Dermis blood vessel endothelial cell (primary cell): ENCODE measurements at regions not wholly inside any gene's neighbourhood (a gene's known extent, or its start where the extent isn't known, plus 50 kb on each side); places are given as distances from the start of the nearest gene placed in this dataset.
"Not testable (repeated sequence)": the region's sequence is repeated elsewhere in the genome, so short reads cannot be mapped to it uniquely, and the experiment has no call there.

Experiments used
- DNase-seq: peaks from one replicate; pipeline ENCODE4 v3.0.0; 2010

DNA sequence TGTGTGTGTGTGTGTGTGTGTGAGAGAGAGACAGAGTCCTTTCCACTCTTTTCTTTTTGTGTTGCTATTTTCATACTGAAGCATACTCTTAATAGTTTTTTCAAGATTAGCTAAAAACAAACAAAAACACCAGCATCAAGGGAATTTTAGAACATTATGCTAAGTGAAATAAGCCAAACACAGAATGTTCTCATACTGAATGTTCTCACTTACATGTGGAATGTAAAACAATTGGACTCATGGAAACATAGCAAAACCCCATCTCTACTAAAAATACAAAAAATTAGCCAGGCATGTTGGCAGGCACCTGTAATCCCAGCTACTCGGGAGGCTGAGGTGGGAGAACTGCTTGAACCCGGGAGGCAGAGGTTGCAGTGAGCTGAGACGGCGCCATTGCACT lies 193.4 kb downstream of the XPNPEP1 start:
- DNase-seq, result not testable (repeated sequence)

DNA sequence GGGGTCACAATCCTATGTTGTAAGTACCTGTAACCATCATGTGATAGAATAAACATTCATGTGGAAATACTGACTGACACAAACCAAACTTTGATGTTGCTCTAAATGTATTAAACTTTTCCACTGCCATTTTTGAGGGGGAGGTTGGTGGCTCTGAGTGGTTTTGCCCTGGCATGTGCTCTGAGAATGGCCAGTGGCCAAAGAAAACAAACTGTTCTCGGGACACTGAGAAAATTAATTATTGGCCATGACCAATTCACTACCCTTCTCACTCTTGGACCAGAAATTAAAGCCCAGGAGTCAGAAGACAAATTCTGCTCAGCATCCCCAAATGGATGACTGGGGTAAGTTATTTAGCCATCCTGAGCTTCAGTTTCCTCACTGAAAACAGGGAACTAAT lies 195.9 kb downstream of the XPNPEP1 start:
- no peak for DNase-seq

DNA sequence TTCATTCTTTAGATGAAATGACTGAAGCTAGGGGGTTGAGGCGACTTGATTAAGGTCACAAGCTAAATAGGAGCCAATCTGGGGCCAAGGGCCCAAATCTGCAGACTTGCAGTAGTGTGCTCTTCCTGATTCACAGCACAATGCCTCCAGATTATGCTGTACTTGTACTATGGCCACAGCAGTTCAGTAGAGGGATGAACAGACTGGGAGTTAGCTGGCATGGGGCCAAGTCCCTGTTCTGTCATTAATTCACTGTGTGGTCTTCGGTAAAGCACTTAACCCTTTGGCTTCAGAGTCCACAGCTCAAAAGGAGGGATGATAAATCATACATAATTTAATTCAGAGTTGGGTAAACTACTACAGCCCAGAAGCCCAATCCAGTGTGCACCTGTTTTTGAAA lies 196.8 kb downstream of the XPNPEP1 start:
- no peak for DNase-seq

DNA sequence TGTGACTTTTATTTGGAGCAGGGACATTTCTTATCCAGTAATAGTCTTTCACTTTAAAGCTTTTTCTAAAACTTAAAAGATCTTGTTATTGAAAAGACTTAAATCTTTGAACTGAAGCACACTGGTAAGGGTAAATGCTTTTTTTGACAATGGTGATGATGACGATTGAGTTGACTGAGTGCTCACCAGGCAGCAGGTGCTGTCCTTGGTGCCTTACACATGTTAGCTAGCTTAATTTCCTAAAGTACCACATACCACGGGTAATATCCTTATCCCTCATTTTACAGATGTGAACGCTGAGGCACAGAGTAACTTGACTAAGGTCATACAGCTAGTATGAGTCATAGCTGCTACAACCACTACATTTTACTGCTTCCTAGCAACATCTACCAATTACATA lies 200.0 kb downstream of the XPNPEP1 start:
- no peak for DNase-seq

DNA sequence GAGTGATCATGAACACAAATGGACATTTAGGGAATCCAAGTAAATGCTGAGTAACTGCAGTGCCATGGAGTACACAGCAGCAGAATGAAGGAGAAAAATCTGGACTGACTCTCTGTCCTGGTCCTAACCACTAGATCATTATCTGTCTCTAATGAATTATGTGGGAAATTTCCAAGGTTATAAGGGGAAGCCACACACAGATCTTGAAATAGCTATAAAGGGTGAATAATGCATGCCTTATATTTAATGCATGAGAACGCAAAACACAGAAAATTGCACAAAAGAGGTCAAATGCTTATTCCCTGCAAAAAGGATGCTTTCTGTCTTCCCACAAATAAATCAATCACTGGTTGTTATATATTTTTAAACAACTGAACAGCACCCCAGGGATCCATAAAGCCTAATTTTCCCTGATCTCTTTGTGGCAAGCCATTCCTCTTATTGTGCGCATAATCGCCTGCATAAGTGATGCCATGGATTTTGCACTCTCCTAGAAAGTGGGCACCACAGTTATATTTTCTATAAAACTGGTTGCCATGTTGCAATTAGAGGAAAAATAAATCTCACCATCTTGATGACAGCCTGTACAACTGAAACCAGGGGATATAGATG lies 201.8 kb downstream of the XPNPEP1 start:
- no peak for DNase-seq

DNA sequence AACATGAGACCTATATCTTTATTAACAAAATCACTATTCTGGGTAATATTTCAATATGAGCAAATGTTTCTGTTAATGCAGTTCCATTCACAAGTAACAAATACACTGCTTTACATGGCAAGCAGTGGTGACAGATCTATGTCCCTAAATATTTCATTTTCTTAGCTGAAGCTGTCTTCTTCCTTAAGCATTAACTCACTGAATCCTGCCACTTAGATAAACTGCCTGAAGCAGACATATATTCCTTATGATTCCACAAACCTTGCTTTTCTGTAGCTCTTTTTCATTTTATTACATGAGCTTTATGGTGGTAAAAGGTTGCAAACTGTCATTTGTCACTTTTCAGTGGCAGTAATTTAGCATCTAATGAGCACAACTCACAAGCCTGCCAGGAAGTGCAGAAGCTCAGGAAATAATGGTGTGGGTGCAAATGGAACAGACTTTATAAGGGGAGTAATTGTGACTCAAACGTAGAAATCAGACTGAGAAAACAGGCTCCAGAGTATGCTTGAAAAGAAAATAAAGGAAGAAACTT lies 217.2 kb downstream of the XPNPEP1 start:
- DNase-seq, result no peak

DNA sequence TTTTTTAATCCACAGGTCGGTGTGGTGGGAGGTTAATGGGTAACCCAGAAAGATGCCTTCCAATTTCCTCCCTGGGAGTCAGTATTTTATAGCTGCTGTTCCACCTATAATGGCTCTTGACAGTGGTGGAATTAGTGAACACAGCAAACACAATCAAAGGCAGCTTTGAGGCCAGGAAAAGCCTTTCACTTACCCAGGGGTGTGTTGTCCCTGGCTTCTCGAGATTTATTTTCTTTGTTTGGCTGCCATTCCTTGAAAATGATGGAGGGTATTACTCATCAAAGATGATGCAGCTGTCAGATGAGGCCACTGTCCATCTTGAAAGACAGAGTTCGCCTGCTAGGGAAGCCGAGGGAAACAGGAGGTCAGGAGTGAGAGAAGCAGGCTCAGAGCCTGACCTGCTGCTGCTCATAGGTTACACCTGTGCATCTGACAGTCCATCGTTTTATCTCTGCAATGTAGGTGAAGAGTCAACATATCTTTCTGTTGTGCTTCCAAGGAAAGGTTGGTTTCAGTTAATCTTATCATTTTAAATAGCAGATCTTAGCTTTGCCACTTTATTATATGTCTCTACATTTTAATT lies 221.6 kb downstream of the XPNPEP1 start:
- no peak for DNase-seq

DNA sequence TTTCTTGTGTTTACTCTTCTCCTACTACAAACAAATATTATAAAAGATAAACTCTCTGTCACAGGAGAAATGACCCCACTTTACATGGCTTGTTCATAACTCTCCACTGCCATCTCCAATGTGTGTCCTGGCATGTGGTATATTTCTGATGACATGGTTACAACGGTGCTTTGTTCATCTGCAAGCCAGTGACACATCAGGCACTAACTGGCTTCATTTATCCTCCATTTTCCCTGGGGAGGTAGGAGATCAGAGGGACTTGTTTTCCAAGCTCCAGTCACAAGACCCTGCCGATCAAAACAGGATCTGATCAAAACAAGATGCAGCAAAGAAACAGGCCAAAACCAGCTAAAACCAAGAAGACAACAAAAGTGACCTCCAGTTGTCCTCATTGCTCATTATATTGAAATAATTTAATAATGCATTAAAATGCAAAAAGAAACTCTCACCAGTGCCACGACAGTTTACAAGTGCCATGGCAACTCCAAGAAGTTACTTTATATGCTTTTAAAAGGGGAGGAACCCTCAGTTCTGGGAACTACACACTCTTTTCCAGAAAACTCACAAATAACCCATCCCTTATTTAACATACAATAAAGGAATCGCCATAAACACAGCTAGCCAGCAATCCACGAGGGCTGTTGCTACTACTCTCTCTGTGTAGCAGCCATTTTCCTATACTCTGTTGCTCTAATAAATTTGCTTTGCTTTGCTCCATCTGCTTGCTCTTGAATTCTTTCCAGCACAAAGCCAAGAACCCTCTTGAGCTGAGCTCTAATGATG lies 224.2 kb downstream of the XPNPEP1 start:
- no peak for DNase-seq

DNA sequence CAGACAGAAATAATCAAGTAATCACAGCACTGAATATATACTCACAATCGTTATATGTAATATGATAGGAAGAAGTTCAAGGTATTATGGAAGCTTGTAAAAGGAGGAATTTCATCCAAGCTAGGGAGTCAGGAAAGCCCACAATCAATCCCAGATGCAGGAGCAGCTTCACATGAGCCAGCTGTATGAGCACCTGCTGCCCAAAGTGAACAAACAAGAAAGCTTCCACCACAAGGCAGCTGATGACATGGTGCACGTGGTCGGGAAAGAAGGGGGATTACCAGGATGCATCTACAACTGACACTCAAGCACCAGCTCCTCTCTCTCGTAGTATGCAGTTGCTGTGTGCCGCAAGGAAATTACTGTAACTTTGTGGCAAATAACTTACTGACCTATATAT lies 225.2 kb downstream of the XPNPEP1 start:
- DNase-seq, result no peak

DNA sequence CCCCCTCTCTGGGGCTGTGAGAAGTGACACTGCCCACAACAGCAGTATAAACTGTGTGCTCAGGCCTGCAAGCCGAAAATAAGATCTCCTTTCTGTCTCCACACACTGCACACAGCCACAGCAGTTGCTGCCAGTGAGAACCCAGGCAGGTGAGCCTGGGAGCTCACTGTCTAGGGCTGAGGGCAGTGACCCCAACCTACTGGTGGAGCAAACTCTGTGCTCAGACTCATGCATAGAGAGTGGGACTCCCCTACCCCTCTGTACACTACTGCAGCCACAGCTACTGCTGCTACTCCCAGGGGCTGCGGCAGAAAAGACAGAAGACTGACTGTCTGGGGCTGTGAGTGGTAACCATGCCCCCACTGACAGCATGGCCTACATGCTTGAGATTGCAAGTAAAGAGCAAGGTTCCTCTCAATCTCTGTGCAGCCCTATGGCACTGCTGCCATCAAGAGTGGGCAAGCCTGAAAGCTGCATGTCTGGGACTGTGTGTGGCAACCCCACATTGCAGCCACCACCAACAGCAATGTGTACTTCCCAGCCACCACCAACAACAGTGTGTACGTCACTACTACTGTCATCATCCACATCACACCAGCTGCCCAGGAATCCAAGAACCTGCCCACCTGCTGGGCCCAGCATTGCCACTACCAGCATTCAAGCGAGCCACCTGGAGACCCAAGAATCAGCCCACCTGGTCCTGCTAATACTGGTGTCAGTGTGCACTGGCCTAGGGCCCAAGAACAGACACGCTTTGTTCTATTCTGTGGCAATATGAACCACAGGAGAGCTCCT lies 226.1 kb downstream of the XPNPEP1 start:
- no peak for DNase-seq

DNA sequence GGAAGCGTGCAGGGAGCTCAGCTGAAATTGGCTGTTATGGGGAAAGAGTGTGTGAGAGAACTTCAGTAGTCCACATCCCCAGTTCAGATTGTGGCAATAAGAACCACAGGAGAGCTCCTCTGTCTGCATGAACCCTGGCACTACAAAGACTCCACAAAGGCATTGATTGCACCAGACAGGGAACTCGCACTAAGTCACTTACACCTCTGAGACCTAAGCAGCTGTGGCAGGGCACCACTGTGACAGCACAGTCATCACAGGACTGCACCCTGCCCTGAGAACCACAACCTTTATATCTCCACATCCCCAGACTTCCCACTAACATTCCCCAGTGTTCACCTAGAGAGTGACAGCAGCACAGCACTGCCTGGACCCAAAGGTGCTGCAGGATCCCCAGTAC lies 226.8 kb downstream of the XPNPEP1 start:
- no peak for DNase-seq

DNA sequence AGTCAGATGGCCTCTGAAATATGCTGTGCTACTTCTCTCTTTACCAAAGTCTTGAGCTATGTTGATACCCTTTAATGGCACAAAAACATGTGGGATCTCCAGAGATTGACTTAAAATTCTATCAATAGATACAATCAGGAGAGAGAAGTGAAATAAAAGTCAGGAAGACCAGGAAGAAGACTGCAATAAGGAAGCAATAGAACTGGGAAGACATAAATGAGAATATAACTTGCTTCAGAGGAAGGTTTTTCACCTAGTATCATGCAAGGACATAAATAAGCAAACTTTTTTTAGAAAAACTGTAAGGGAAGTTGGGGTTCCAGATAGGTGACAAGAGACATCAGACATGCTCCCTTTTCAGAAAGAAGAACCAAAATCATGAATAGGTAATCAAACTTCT lies 227.3 kb downstream of the XPNPEP1 start:
- no peak for DNase-seq

DNA sequence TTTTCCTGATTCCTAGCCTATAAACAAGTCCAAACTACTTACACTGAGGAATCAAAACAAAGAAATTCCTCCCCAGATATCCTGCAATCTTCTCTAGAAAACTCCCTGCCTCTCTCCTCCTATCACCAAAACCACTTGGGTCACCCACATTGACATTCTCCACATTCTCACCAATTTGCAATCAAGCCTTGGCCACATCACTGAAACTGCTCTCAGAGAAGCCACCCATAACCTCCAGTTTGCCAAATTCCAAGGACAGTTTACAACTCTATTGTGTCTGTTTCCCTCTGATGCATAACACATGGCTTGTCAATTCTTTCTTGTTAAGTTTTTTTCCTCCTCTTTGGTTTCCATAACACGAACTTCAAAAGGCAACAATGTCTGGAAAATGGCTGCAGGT lies 233.5 kb downstream of the XPNPEP1 start:
- DNase-seq, result no peak

DNA sequence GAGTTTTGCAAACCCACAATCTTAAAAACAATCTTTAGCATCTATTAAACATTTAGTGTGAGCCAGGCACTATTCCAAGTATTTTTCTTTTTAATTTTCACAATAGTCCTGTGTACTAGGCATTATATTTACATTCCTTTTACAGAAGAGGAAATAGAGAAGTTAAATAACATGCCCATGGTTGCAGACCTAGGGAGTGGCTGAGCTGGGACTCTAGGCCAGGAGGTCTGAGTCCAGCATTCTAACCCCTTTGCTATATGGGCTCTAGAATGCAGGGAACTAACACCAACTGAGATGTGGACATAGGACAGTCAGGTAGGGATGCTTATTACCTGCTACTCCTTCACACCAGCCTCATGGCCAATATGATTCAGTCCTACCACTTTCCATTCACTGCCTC lies 243.8 kb downstream of the XPNPEP1 start:
- DNase-seq, result no peak

DNA sequence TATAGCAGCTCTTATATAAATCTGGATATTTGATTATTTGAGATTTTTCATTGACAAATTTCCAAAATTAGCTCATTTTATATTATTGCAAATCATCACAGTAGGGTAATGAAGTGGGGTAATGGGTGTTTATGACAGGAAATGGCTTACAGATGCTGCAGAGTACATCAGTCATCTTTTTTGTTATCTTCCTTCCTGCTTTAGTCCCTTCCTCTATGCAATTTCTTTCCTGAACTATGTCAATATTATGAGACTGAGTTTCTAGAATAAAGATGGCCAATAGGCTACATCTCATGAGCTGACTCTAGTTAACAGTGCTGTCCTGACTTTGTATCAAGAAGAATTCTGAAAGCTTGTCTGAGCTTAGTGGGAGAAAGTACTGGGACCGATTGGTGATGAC lies 244.5 kb downstream of the XPNPEP1 start:
- no peak for DNase-seq

DNA sequence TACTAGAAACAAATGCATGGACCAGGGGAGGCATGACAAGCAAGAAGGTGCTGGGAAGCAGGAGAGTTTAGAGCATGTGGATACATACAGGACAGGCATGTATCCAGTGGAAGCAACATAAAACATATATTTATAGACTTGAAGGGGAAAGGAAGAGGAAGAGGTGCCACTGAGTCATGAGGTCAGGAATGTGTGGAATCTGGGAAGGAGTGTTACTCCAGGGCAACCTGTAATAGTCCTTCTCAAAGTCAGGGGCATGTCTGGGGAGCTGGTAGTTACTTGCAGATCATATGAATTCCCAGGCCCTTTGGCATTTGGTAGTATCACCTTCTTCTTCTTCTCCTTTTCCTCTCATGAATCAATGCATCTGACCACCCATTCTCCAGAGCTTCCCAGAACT lies 246.6 kb downstream of the XPNPEP1 start:
- peak; percentile 15 for DNase-seq

DNA sequence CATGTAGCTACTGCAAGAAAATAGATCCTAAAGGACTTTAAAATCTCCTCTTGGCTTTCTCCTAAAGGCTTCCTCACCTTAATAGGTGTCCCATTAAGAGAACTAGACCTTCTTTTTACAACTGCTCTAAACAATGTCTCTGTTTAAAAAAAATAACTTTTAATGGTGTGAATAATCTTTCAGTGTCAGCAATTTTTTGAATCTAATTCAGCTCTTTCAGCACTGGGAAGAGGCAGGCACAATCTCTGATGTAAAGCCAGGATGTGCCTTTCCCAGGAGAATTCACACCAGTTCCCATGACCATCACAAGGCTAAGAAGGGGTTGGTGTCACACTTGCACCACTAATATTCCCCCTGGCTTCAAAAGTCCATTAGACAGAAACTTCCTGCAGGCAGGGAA lies 254.6 kb downstream of the XPNPEP1 start:
- no peak for DNase-seq

DNA sequence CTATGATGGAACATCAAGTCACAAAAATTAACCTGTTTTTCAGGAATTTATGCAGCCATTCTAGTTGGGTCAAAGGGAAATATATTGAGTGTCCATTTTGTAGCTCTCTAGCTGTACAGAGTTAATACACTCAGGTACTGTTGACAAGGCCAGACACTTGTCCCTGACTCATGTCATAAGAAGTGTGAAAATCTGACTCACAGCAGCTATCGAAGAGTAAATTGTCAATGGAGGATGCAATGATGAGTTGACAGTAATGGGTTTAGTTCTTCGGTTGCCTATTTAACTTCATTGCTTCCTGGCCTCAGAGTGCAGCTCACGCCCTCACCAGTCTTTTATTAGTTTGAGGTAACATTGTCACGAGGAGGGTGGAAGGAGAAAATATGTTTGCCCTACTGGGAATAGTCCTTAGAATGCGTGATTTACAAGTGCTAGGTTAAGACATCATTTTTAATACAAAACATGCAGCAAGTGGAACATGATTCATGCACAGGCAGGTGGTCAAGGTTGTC lies 255.1 kb downstream of the XPNPEP1 start:
- no peak for DNase-seq

DNA sequence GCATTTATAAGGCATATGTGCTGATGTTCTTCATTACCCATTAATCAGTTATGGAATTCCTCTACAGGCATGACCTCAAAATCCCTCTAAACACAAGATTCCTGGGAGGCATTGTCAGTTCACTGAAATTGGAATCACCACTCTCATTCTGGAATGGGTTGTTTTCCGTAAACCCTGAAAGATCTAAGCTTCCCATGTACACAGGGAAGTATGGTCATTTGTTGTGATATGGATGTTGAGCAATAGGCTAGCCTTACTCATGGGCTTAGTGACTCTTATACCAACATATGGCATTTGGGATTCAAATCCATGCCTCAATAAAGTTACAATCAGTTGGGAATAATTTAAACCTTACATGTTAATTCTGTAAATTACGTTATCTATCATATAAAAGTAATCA lies 258.0 kb downstream of the XPNPEP1 start:
- DNase-seq, result no peak

DNA sequence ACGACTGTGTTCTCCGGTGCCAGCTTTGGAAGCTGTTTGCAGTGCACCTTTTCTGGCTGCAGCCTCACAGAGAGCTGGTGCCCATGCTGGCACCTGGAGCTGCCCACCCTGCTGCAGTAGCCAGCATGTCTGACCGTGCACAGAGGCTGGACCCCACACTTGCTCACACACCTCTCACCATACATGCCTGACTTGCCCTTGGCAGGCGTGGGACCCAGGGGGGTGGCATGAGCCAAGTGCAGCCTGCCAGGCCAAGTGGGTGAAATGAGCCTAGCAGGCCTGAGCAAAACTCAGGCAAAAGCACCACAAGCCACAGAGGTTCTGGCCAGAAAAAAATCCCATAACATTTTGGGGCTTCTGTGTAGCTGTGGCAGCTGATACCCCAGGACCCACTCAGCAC lies 258.8 kb downstream of the XPNPEP1 start:
- DNase-seq, result no peak

DNA sequence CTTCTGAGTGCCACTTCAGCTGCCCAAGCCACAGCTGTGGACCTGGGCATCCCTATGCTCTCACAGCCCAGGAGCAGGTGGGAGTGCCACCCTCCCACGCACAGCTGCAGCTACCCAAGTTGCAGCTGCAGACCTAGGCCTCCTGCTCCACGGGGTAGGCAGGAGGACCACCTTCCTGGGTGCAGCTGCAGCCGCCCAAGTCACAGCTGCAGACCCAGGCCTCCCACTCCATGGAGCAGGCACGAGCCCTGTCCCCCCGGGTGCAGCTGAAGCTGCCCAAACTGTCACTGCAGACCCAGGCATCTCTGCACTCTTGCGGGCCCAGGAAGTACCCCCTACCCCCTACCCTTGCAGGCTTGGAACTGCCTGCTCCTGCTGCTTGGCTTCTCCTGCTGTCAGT lies 260.2 kb downstream of the XPNPEP1 start:
- DNase-seq, result no peak

DNA sequence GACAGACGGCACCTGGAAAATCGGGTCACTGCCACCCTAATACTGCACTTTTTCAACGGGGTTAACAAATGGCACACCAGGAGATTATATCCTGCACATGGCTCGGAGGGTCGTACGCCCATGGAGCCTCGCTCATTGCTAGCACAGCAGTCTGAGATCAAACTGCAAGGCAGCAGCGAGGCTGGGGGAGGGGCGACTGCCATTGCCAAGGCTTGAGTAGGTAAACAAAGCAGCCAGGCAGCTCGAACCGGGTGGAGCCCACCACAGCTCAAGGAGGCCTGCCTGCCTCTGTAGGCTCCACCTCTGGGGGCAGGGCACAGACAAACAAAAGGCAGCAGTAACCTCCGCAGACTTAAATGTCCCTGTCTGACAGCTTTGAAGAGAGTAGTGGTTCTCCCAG lies 270.7 kb downstream of the XPNPEP1 start:
- DNase-seq, result not testable (repeated sequence)

DNA sequence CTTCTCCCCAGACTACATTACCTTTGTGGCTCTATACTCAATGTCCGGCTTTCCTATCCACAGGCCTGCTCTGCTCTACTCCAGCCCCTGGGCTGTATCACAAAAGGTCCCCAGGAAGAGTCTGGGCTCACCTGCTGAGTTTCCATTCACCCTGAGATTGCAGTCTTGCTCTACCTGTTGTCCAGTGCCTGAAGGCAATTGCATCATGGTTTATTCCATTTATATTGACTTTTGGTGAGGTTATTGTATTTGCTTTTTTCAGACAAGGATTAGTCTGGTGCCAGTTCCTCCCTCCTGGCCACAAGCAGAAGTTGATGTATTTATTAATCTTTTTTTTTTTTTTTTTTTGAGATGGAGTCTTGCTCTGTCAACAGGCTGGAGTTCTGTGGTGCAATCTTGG lies 273.1 kb downstream of the XPNPEP1 start:
- no peak for DNase-seq
